ENCODE measurements at regions not wholly inside any gene's neighbourhood (a gene's known extent, or its start where the extent isn't known, plus 50 kb on each side); places are given as distances from the start of the nearest gene placed in this dataset.
"Not testable (repeated sequence)": the region's sequence is repeated elsewhere in the genome, so short reads cannot be mapped to it uniquely, and the experiment has no call there.

DNA sequence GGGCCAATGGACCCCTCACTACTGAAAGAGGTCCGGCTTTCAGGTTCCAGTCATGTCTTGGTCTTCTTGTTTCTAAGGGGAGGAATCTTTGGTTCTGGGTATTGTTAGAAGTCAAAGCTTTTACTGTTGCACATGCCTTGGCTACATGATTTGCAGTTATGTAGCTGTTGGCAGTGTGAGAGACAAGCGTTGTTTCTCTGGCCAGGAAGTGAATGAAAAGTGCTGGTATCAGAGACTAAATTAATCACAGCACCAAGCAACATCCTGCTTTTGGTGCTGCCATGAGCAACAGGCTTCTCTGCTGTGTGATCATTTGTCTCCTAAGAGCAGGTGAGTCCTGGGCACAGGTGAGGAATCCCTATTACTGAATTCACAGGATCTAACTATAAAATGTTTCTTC lies 100.1 kb upstream of the PRSS3 start:
- DNase-seq = no peak

DNA sequence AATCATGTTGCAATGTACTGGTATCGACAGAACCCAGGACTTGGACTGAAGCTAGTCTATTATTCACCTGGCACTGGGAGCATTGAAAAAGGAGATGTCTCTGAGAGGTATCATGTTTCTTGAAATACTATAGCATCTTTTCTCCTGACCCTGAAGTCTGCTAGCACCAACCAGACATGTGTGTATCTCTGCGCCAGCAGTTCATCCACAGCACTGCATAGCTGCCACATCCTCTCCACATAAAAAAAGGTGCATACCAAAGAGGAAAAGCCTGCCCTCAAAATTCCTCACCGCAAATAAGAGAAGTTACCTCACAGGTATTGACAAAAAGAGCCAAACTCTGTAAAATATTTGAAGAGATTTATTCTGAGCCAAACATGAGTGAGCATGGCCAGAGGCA lies 99.5 kb upstream of the PRSS3 start:
- DNase-seq = no peak

GRCh38 chr9:33697171-33697570 lies 98.2 kb upstream of the PRSS3 start:
- no peak for DNase-seq

DNA sequence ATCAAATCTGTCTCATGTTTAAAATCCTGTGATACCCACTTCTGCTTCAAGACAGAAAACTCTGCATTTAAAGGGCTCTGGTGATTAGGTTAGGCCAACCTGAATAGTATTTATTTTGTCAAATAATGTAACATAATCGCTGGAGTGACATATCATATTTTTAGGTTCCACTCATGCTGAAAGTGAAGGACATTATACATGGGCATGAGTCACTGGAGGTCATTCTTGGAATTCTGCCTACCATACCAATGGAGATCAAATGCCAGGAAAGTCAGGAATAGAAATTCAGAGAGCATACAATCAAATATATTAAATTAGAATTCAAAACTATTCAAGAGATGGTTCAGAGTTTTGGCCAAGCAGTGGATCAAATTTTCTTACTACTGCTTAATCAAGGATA lies 97.1 kb upstream of the PRSS3 start:
- DNase-seq = no peak

DNA sequence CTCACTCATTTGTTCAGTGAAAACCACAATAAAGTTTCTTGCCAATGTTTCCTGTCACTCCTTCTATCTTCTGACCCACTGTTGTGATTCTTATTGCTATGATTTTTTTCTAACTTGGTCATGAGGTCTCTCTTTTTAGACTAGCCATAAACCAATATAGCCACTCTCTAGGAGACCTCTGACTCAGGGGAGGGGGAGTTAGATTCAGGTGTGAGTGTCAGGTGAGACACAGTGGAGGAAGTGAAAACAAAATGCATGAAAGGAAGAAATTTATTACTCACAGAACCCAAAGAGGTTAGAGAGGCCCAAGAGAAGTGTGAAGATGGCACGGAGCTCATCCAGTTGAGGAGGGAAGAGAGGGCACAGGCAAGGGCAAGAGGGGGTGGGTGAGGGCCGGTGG lies 94.4 kb upstream of the PRSS3 start:
- not testable (repeated sequence) for DNase-seq

DNA sequence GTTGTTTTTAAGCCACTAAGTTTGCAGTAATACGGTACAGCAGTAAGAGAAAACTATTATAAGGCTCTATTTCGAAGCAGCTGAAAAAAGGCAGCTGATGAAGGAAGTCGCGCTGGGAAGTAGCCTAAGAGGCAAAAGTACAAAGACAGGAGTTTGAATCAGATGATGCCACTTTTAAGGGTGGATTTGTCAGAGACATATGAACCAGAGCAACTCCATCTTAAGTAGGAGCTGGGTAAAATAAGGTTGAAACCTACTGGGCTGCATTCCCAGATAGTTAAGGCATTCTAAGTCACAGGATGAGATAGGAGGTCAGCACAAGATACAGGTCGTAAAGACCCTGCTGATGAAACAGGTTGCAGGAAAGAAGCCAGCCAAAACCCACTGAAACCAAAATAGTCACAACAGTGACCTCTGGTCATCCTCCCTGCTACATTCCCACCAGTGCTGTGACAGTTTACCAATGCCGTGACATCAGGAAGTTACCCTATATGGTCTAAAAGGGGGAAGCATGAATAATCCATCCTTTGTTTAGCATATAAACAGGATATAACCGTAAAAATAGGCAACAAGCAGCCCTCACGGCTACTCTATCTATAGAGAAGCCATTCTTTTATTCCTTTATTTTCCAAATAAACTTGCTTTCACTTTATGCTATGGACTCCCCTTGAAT lies 91.8 kb upstream of the PRSS3 start:
- DNase-seq = no peak

DNA sequence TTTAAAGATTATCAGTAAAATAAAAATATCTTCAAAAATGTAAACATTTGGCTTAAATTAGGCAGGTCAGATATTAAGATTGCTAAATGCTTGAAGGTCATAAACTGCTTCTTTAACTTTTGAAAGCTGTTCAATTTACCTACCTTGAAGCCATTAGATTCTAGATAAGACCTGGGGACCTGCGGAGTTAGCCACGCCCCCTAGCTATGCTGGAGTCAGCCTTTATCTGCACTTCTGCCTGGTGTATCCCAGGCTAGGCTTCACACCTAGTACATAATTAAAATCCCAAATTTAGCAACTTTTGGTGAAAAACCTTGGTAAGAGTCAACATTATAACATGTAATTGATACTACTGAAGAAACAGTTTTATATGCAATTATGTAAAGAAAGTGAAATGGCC lies 89.9 kb upstream of the PRSS3 start:
- not testable (repeated sequence) for DNase-seq

DNA sequence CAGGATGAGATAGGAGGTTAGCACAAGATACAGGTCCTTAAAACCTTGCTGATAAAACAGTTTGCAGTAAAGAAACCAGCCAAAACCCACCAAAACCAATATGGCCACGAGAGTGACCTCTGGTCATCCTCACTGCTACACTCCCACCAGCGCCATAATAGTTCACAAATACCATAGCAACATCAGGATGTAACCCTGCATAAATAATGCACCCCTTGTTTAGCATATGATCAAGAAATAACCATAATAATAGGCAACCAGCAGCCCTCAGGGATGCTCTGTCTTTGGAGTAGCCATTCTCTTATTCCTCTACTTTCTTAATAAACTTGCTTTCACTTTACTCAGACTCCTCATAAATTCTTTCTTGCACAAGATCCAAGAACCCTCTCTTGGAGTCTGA lies 86.9 kb upstream of the PRSS3 start:
- DNase-seq = no peak

- no peak for DNase-seq
These were observed 86.1 kb upstream of the PRSS3 start for GRCh38 chr9:33709269-33709668.

- DNase-seq = not testable (repeated sequence)
These were observed 83.9 kb upstream of the PRSS3 start for GRCh38 chr9:33711418-33711817.

DNA sequence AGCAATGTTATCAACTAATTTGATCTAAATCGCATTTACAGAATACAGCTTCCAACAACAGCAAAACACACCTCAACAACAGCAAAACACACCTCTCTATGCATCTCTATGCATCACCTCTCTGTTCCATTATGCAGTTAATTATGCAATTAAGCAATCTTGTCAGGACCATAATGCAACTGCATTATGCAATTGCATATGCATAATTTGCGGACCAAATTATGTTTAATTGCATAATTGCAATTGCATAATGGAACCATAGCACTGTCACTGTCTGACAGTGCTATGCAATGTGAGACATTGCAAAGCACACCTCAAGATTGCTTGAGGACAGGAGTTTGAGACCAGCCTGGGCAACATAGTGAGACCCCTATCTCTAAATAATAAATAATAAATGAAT lies 80.4 kb upstream of the PRSS3 start:
- no peak for DNase-seq

- DNase-seq = no peak
These were observed 76.4 kb upstream of the PRSS3 start for GRCh38 chr9:33718987-33719386.

DNA sequence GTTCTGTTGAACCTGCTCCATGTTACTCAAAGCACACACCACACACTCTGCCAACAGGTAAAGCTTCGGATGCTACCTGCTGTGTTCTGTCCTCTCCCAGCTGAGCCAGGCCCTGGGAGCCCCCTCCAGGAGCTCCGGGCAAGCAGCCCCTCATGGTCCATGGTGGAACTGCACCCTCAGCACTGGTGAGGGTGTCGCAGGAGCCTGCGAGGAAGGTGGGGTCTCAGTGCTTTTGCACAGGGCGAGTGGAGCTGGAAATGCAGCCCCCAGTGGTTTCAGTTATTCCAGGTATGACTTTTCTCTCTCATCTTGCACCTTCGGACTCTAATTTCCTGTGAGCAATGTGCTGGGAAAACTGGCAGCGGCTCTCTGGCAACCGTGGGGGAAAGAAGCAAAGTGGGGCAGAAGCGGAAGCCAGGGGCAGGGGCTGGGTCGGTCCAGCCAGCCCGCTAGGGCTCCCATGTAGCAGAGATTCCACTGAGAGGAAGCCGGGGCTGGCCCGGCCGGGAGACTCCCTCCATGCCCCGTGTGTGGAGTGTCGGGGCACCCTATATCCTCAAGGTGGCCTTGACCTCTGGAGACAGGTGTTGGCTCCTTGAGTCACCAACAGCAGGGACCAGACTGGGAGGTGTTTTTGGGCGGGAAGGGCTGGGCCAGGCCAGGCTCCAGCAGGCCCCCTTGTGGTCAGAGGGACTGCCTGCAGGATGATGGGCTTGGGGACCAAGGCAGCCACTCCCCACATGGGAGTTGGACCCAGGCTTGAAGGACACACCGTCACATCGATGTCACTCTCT lies 75.6 kb upstream of the PRSS3 start:
- no peak for DNase-seq

- peak; percentile 70 for DNase-seq
These were observed 73.5 kb upstream of the PRSS3 start for GRCh38 chr9:33721674-33722358.

DNA sequence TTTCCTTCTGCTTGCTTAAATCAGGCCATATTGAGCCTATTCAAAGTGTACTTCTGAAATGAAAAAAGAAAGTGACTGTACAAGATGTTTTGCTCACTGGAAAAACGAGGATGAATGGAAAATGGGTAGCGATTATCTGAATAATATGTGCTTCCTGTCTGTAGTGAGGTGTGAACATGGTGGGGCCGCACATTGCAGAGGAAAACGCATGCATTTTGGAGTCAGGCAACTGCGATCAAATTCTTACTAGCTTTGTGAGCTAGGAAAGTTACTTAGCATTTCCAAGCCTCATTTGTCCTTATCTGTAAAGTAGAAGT lies 73.0 kb upstream of the PRSS3 start:
- DNase-seq = no peak

DNA sequence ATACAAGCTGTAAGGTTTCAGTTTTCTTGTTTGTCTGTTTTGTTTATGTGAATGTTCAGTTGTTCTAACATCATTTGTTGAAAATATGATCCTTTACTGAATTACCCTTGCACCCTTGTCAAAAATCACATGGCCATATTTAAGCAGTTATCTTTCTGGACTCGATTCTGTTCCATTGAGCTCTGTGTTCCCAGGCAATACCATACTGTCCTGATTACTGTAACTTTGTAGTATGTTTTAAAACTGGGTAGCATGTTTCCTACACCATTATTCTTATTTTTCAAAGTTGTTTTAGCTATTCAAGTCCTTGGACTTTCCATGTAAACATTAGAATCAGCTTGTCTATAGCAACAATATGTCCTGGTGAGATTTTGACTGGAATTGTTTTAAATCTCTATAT lies 66.7 kb upstream of the PRSS3 start:
- no peak for DNase-seq

DNA sequence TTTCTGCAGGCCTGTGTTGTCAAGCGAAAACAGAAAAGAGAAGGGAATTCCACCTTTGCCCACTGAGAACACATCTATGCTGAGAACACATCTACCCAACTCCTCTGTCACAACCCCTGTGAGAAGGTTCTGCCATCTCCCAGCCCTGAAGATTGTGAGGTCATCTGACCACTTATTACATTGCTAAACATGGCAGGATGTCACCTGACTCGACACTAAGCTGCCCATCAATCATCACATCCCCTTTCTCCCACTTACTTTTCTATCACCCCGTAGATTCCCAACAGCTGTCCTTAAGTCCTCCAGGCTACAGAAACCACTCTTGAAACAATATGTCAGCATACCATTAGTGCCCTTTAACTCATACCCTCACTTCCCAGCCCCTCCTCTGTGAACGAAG lies 64.2 kb upstream of the PRSS3 start:
- DNase-seq = no peak

DNA sequence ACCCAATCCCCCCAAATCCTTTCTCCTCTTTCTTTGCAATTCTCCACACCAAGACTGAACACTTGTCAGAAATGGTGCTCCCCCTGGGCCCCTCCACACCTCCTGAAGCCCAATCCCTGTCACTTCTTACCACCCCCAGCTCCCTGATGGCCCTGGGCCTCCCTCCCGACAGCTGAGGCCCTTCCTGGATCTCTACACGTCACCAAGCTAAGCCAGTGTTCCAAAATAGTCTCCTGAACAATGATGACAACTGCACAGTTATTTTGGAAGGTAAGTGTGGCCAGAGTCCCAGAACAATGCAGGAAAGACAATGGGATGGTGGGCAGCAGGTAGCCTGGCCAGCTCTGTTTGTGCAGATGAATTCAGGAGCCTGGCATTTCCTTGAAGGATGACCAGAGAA lies 63.7 kb upstream of the PRSS3 start:
- DNase-seq = no peak

- not testable (repeated sequence) for DNase-seq
These were observed 61.0 kb upstream of the PRSS3 start for GRCh38 chr9:33734247-33734940.

DNA sequence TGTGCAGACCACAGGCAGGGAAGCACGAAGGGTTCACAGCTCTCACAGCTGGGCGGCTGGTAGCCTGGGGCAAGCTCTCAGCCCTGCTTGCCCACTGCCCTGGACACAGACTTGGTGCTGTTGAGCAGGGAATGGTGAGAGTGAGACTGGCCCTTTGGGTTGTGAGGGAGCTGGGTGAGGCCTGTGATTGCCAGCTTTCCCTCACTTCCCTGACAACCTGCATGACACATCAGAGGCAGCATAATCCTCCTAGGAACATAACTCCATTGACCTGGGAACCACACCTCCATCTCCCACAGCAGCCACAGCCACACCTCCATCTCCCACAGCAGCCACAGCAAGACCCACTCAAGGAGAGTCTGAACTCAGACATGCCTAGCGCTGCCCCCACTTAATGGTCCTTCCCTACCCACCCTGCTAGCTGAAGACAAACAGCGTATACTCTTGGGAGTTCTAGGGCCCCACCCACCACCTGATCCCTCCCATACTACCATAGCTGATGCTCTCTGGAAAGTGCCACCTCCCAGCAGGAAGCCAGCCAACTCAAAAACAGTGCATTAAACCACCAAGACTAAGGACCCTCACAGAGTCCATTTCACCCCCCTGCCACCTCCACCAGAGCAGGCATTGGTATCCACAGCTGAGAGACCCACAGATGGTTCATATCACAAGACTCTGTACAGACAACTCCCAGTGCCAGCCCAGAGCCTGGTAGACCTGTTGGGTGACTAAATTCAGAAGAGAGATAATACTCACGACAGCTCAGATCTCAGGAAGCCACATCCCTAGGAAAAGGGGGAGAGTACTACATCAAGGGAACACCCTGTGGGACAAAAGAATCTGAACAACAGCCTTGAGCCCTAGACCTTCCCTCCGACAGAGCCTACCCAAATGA lies 60.2 kb upstream of the PRSS3 start:
- not testable (repeated sequence) for DNase-seq

DNA sequence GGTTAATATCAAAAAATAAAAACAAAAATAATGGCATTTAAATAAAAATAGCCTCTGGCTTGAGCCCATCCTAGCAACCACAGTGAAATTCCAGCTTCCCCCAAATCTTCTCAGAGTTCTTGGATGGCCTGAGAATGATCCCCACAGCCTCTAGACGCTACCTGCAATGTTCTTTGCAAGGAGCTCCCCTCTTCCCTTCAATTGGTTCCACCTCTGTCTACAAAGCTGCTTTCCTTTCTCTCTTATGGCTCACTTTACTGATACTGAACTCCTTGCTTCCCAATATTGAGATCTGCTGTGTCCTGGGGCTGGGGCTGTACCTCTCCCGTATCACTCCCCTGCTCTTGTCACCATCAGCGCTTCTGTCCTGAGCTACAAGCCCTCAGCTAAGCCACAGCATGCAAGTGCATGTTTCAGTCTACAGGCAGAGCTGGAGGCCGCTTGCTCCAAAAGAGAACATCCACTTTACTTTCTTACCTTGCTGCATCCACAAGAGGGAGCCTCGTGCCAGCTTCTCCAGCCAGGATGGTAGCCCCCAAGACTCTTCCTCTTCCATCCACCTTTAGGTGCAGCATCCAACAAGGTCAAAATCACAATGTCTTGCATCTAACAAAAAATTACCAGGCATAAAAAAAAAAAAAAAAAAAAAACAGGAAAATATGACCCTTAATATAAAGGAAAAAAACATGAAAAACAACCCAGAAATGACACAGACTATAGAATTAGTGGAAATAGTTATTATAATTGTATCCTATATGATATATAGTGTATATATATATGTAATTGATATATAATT lies 57.4 kb upstream of the PRSS3 start:
- DNase-seq = no peak
